DOHH2 (cell line): ENCODE measurements at regions not wholly inside any gene's neighbourhood (a gene's known extent, or its start where the extent isn't known, plus 50 kb on each side); places are given as distances from the start of the nearest gene placed in this dataset.
"Not testable (repeated sequence)": the region's sequence is repeated elsewhere in the genome, so short reads cannot be mapped to it uniquely, and the experiment has no call there.

Experiments used
- H3F3A ChIP-seq: fragments of 200-600 bp; sonication (generic), shearing (Covaris generic); 2 replicates; pipeline ENCODE4 v1.6.0; 2016; ENCODE audit warnings: antibody characterized with exemption, mild to moderate bottlenecking; ENCODE audit not compliant: control insufficient read depth, insufficient read depth
- H3K27ac ChIP-seq: fragments of 200-600 bp; sonication (generic); 2 replicates; pipeline ENCODE4 v1.5.1; 2014; ENCODE audit warnings: low read depth, mild to moderate bottlenecking, low read length, moderate library complexity
- H3K27me3 ChIP-seq: fragments of 200-600 bp; sonication (generic); 2 replicates; pipeline ENCODE4 v1.6.1; 2014; ENCODE audit warnings: mild to moderate bottlenecking, low read length, mixed read lengths; ENCODE audit not compliant: control insufficient read depth
- H3K36me3 ChIP-seq: fragments of 200-600 bp; sonication (generic); 2 replicates; pipeline ENCODE4 v1.6.1; 2014; ENCODE audit warnings: mild to moderate bottlenecking, low read length, moderate library complexity, mixed read lengths; ENCODE audit not compliant: control insufficient read depth
- H3K4me1 ChIP-seq: fragments of 200-600 bp; sonication (generic); 2 replicates; pipeline ENCODE4 v1.6.1; 2014; ENCODE audit warnings: mild to moderate bottlenecking, low read length, mixed read lengths; ENCODE audit not compliant: control insufficient read depth
- H3K4me2 ChIP-seq: fragments of 200-600 bp; sonication (generic); 2 replicates; pipeline ENCODE4 v1.6.0; 2014; ENCODE audit warnings: mild to moderate bottlenecking, low read length, moderate library complexity
- H3K4me3 ChIP-seq: fragments of 200-600 bp; sonication (generic); 2 replicates; pipeline ENCODE4 v1.5.1; 2014; ENCODE audit warnings: mild to moderate bottlenecking, low read length, mixed read lengths
- H3K79me2 ChIP-seq: fragments of 200-600 bp; sonication (generic); 2 replicates; pipeline ENCODE4 v1.6.1; 2014; ENCODE audit warnings: mild to moderate bottlenecking, low read length, mixed read lengths; ENCODE audit not compliant: control insufficient read depth
- H3K9me2 ChIP-seq: fragments of 200-600 bp; sonication (generic); replicated peaks from 2 replicates; pipeline ENCODE4 v1.6.1; 2014; ENCODE audit warnings: mild to moderate bottlenecking, low read length, mixed read lengths; ENCODE audit not compliant: control insufficient read depth
- H3K9me3 ChIP-seq: fragments of 200-600 bp; sonication (generic); 2 replicates; pipeline ENCODE4 v1.6.1; 2014; ENCODE audit warnings: antibody characterized with exemption, low read length, mixed read lengths; ENCODE audit not compliant: control insufficient read depth, insufficient read depth
- H4K20me1 ChIP-seq: fragments of 200-600 bp; sonication (generic); 2 replicates; pipeline ENCODE4 v1.6.0; 2014; ENCODE audit warnings: low read depth, mild to moderate bottlenecking, antibody characterized with exemption, low read length, moderate library complexity; ENCODE audit not compliant: control insufficient read depth, insufficient read depth
- CTCF ChIP-seq: fragments of 200-600 bp; sonication (generic); IDR thresholded peaks from one replicate; pipeline ENCODE4 v1.5.1; 2014; ENCODE audit warnings: antibody characterized with exemption, mild to moderate bottlenecking, low read depth, low read length; ENCODE audit not compliant: poor library complexity, severe bottlenecking
- EZH2phosphoT487 ChIP-seq: fragments of 200-600 bp; sonication (generic); IDR thresholded peaks from 2 replicates; pipeline ENCODE4 v1.6.1; 2017; ENCODE audit warnings: borderline replicate concordance, mild to moderate bottlenecking, antibody characterized with exemption, low read length, moderate library complexity, mixed read lengths

- H3F3A ChIP-seq, result no peaks in the 10 kb centered on the region
- H3K9me2 ChIP-seq, result no peaks in the 10 kb centered on the region
- no peak overlapping the region for H3K27ac ChIP-seq
- no peak overlapping the region for H3K4me3 ChIP-seq
- H3K4me1 ChIP-seq, result no peaks in the 10 kb centered on the region
- H3K4me2 ChIP-seq, result no peak overlapping the region
- no peaks in the 10 kb centered on the region for H3K27me3 ChIP-seq
- TF ChIP-seq EZH2phosphoT487 (no peak), CTCF (no peak)
- H3K79me2 ChIP-seq, result no peaks in the 10 kb centered on the region
- H3K9me3 ChIP-seq, result no peaks in the 10 kb centered on the region
- H4K20me1 ChIP-seq, result no peaks in the 10 kb centered on the region
- H3K36me3 ChIP-seq, result no peaks in the 10 kb centered on the region
Observed at GRCh38 chr6:9295644-9296043, 860.3 kb upstream of the SLC35B3 start.

- Histone ChIP-seq H3K9me2 (no peaks in the 10 kb centered on the region), H3K4me1 (no peaks in the 10 kb centered on the region), H3K79me2 (no peaks in the 10 kb centered on the region), H3K4me3 (no peak overlapping the region), H3K36me3 (no peaks in the 10 kb centered on the region), H3K9me3 (no peaks in the 10 kb centered on the region), H4K20me1 (no peaks in the 10 kb centered on the region), H3K27me3 (no peaks in the 10 kb centered on the region), H3K4me2 (no peak overlapping the region), H3K27ac (no peak overlapping the region), H3F3A (no peaks in the 10 kb centered on the region)
- TF ChIP-seq CTCF, result no peak
- TF ChIP-seq EZH2phosphoT487, result no peak
Observed at GRCh38 chr6:9292975-9293374, 857.6 kb upstream of the SLC35B3 start.

- not testable (repeated sequence) for H4K20me1 ChIP-seq, H3K4me3 ChIP-seq, H3K79me2 ChIP-seq, H3K4me2 ChIP-seq, H3K4me1 ChIP-seq, H3K36me3 ChIP-seq, H3K27ac ChIP-seq, H3K9me2 ChIP-seq, H3K9me3 ChIP-seq, H3K27me3 ChIP-seq, H3F3A ChIP-seq
Observed at GRCh38 chr6:9290342-9290741, 855.0 kb upstream of the SLC35B3 start.

GRCh38 chr6:9272671-9273070, 837.3 kb upstream of the SLC35B3 start:
- no peak overlapping the region for H3K27ac ChIP-seq
- TF ChIP-seq CTCF (no peak), EZH2phosphoT487 (no peak)
- no peaks in the 10 kb centered on the region for H3F3A ChIP-seq
- H3K27me3 ChIP-seq, result no peaks in the 10 kb centered on the region
- no peaks in the 10 kb centered on the region for H3K4me1 ChIP-seq
- H3K9me2 ChIP-seq, result no peaks in the 10 kb centered on the region
- no peaks in the 10 kb centered on the region for H4K20me1 ChIP-seq
- no peaks in the 10 kb centered on the region for H3K79me2 ChIP-seq
- no peaks in the 10 kb centered on the region for H3K36me3 ChIP-seq
- H3K9me3 ChIP-seq, result no peaks in the 10 kb centered on the region
- no peak overlapping the region for H3K4me2 ChIP-seq
- H3K4me3 ChIP-seq, result no peak overlapping the region
